ENCODE measurements at regions not wholly inside any gene's neighbourhood (a gene's known extent, or its start where the extent isn't known, plus 50 kb on each side); places are given as distances from the start of the nearest gene placed in this dataset.

GRCh38 chr18:35915056-35915455 is 57.4 kb upstream of the RMP24 start:
- CTCF ChIA-PET: no interaction called here
- POLR2A ChIA-PET: no interaction called here
- DNase-seq (ENCODE audit: low read depth, low spot score): no peak
- no peak for FAIRE-seq
- no peak overlapping the region for H3K4me2 ChIP-seq (ENCODE audit: insufficient read depth, low read length)
- BruUV-seq (replicated peaks): no TSS peak
- H3K4me3 ChIP-seq (replicated peaks in 1 of 3; ENCODE audit: insufficient read depth in 1 of 3, low read depth in 1 of 3, low read length in 3 of 3): no peak overlapping the region
- no peaks in the 10 kb centered on the region for H4K20me1 ChIP-seq (replicated peaks; ENCODE audit: control insufficient read depth, extremely low read depth, insufficient read depth, low read length)
- no peaks in the 10 kb centered on the region for H3K36me3 ChIP-seq (ENCODE audit: control insufficient read depth in 2 of 2, extremely low read depth in 1 of 2, insufficient read depth in 2 of 2, low read length in 2 of 2)
- no peaks in the 10 kb centered on the region for H3K4me1 ChIP-seq (ENCODE audit: control insufficient read depth, extremely low read depth, insufficient read depth, low read length)
- intact Hi-C loops (cut with micrococcal nuclease): no loop called here
- H3K27me3 ChIP-seq (ENCODE audit: control insufficient read depth in 2 of 2, insufficient read depth in 2 of 2, low read length in 2 of 2): peaks cover 14% of the 10 kb centered on the region in 2 experiments
- TF ChIP-seq, protein P1, sequence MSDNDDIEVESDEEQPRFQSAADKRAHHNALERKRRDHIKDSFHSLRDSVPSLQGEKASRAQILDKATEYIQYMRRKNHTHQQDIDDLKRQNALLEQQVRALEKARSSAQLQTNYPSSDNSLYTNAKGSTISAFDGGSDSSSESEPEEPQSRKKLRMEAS (IDR thresholded peaks at IDR 0.05; ENCODE audit: insufficient read depth, insufficient read length): no peak
- no peak for TF ChIP-seq POLR2AphosphoS5 (IDR thresholded peaks at IDR 0.05; ENCODE audit: insufficient read depth, low read depth, low read length)
- no peak for TF ChIP-seq POLR2A (IDR thresholded peaks at IDR 0.05; ENCODE audit: low read depth, low read length)
- TF ChIP-seq GATA2 (IDR thresholded peaks at IDR 0.05; ENCODE audit: insufficient read depth, insufficient read length, low read depth, low read length): no peak
- TF ChIP-seq EZH2 (IDR thresholded peaks at IDR 0.05; ENCODE audit: borderline replicate concordance, low read depth, low read length, severe bottlenecking): no peak
- no peaks in the 10 kb centered on the region for H3K79me2 ChIP-seq (ENCODE audit: control insufficient read depth, insufficient read depth, low read length)
- H3K27ac ChIP-seq (ENCODE audit: insufficient read depth, low read depth, low read length): no peak overlapping the region
- dilution Hi-C loops (cut with MboI; ENCODE audit: extremely low pct_ligation_motif_present, low sequenced_read_pairs): no loop called here
- no peak overlapping the region for H3K9ac ChIP-seq (replicated peaks; ENCODE audit: extremely low read depth, insufficient read depth, low read length)
- H3K9me1 ChIP-seq (replicated peaks; ENCODE audit: control insufficient read depth, extremely low read depth, insufficient read depth, low read length): no peaks in the 10 kb centered on the region
- no peaks in the 10 kb centered on the region for H3K9me3 ChIP-seq (replicated peaks; ENCODE audit: control insufficient read depth, insufficient read depth, low read length)
- H2AFZ ChIP-seq (ENCODE audit: low read depth, low read length): no peak overlapping the region

DNA sequence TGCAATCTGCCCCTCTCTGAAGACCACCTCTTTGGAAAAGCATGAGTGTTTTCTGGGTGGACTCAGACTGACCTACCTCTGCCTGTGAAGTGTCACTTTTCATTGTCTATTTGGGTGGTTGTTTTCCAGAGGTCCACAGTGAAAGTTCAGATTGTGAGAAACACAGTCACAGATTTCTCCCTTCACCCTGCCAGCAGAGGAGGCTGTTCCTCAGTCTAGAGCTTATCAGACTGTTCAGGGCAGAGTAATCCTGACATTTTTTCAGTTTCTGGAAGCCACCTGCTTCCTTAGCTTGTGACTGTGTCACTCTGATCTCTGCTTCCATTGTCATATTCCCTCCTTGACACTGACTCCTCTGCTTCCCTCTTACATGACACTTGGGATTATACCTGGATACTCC is 55.4 kb upstream of the RMP24 start:
- no peaks in the 10 kb centered on the region for H3K79me2 ChIP-seq (ENCODE audit: control insufficient read depth, insufficient read depth, low read length)
- H3K9me3 ChIP-seq (replicated peaks; ENCODE audit: control insufficient read depth, insufficient read depth, low read length): no peaks in the 10 kb centered on the region
- H3K36me3 ChIP-seq (ENCODE audit: control insufficient read depth in 2 of 2, extremely low read depth in 1 of 2, insufficient read depth in 2 of 2, low read length in 2 of 2): no peaks in the 10 kb centered on the region
- H3K4me2 ChIP-seq (ENCODE audit: insufficient read depth, low read length): no peak overlapping the region
- H3K4me1 ChIP-seq (ENCODE audit: control insufficient read depth, extremely low read depth, insufficient read depth, low read length): no peaks in the 10 kb centered on the region
- no peak overlapping the region for H3K27ac ChIP-seq (ENCODE audit: insufficient read depth, low read depth, low read length)
- dilution Hi-C loops (cut with MboI; ENCODE audit: extremely low pct_ligation_motif_present, low sequenced_read_pairs): no loop called here
- intact Hi-C loops (cut with micrococcal nuclease): no loop called here
- H3K27me3 ChIP-seq (ENCODE audit: control insufficient read depth in 2 of 2, insufficient read depth in 2 of 2, low read length in 2 of 2): peaks cover 9 to 16% of the 10 kb centered on the region in 2 experiments
- no peaks in the 10 kb centered on the region for H4K20me1 ChIP-seq (replicated peaks; ENCODE audit: control insufficient read depth, extremely low read depth, insufficient read depth, low read length)
- no peak for TF ChIP-seq EZH2 (IDR thresholded peaks at IDR 0.05; ENCODE audit: borderline replicate concordance, low read depth, low read length, severe bottlenecking)
- TF ChIP-seq, protein P1 (IDR thresholded peaks at IDR 0.05; ENCODE audit: insufficient read depth, insufficient read length): no peak
- no peak for DNase-seq (ENCODE audit: low read depth, low spot score)
- ChIA-PET POLR2A (no interaction called here), CTCF (interaction anchor here (1.1 to 1.4 kb wide), 2 partner anchors 20 to 33 kb away, joined by 4 read pairs; no protein-coding TSS in a partner anchor)
- no peak overlapping the region for H2AFZ ChIP-seq (ENCODE audit: low read depth, low read length)
- FAIRE-seq: no peak
- H3K9me1 ChIP-seq (replicated peaks; ENCODE audit: control insufficient read depth, extremely low read depth, insufficient read depth, low read length): no peaks in the 10 kb centered on the region
- no peak overlapping the region for H3K9ac ChIP-seq (replicated peaks; ENCODE audit: extremely low read depth, insufficient read depth, low read length)
- H3K4me3 ChIP-seq (replicated peaks in 1 of 3; ENCODE audit: insufficient read depth in 1 of 3, low read depth in 1 of 3, low read length in 3 of 3): no peak overlapping the region
- no TSS peak for BruUV-seq (replicated peaks)

All from endothelial cell of umbilical vein (primary cell).